Neuronal stem cell (in vitro differentiated cells): ENCODE measurements at regions not wholly inside any gene's neighbourhood (a gene's known extent, or its start where the extent isn't known, plus 50 kb on each side); places are given as distances from the start of the nearest gene placed in this dataset.

Source experiments
- DNase-seq: peaks from one replicate; pipeline ENCODE4 v3.0.0-alpha.2; 2013; ENCODE audit warnings: low spot score
- H2AFZ ChIP-seq: one replicate; pipeline ENCODE4 v1.6.1; 2013; ENCODE audit warnings: mild to moderate bottlenecking, low read length, inconsistent platforms
- H2AK5ac ChIP-seq: 2 replicates; pipeline ENCODE4 v1.6.1; 2013; ENCODE audit warnings: low read depth, mild to moderate bottlenecking, inconsistent platforms, low read length, moderate library complexity, mixed read lengths
- H2BK120ac ChIP-seq: 2 replicates; pipeline ENCODE4 v1.6.1; 2013; ENCODE audit warnings: low read depth, mild to moderate bottlenecking, inconsistent platforms, low read length, moderate library complexity, mixed read lengths
- H2BK12ac ChIP-seq: one replicate; pipeline ENCODE4 v1.6.1; 2013; ENCODE audit warnings: low read length, inconsistent platforms
- H2BK15ac ChIP-seq: 2 replicates; pipeline ENCODE4 v1.6.1; 2013; ENCODE audit warnings: mild to moderate bottlenecking, low read length, inconsistent platforms, mixed read lengths
- H2BK5ac ChIP-seq: one replicate; pipeline ENCODE4 v1.6.1; 2013; ENCODE audit warnings: inconsistent platforms, mild to moderate bottlenecking, low read length, moderate library complexity
- H3K14ac ChIP-seq: one replicate; pipeline ENCODE4 v1.6.1; 2013; ENCODE audit warnings: low read length, inconsistent platforms
- H3K18ac ChIP-seq: 2 replicates; pipeline ENCODE4 v1.6.1; 2013; ENCODE audit warnings: low read length, inconsistent platforms
- H3K23ac ChIP-seq: 2 replicates; pipeline ENCODE4 v1.6.1; 2013; ENCODE audit warnings: low read depth, mild to moderate bottlenecking, mixed read lengths, low read length, inconsistent platforms; ENCODE audit not compliant: poor library complexity
- H3K27ac ChIP-seq: replicated peaks from 3 replicates; pipeline ENCODE4 v1.5.1; 2013; ENCODE audit warnings: low read length, inconsistent platforms
- H3K27me3 ChIP-seq, 3 experiments: 2 replicates each; pipeline ENCODE4 v1.6.1; 2013; ENCODE audit warnings: low read length in 3 of 3, mild to moderate bottlenecking in 2 of 3, inconsistent platforms in 1 of 3, low read depth in 1 of 3, mixed read lengths in 1 of 3, moderate library complexity in 1 of 3; ENCODE audit not compliant: control insufficient read depth in 3 of 3, insufficient read depth in 3 of 3
- H3K36me3 ChIP-seq, 2 donors: replicated peaks in 1 of 2; 2 replicates each; pipeline ENCODE4 v1.6.1; 2013; ENCODE audit warnings: low read length in 2 of 2; ENCODE audit not compliant: control insufficient read depth in 2 of 2, insufficient read depth in 2 of 2
- H3K4ac ChIP-seq: 2 replicates; pipeline ENCODE4 v1.6.1; 2013; ENCODE audit warnings: inconsistent platforms, mild to moderate bottlenecking, low read length, moderate library complexity
- H3K4me1 ChIP-seq, 2 donors: 1 replicate in 1 of 2; 2 replicates in 1 of 2; pipeline ENCODE4 v1.6.1; 2013; ENCODE audit warnings: low read length in 2 of 2, low read depth in 1 of 2; ENCODE audit not compliant: control insufficient read depth in 2 of 2, insufficient read depth in 1 of 2
- H3K4me2 ChIP-seq: one replicate; pipeline ENCODE4 v1.6.1; 2013; ENCODE audit warnings: mild to moderate bottlenecking, low read length, inconsistent platforms; ENCODE audit not compliant: insufficient read depth, poor library complexity, severe bottlenecking
- H3K4me3 ChIP-seq, 2 donors: 2 replicates each; pipeline ENCODE4 v1.5.1; 2013; ENCODE audit warnings: low read length in 2 of 2, mild to moderate bottlenecking in 2 of 2, inconsistent platforms in 1 of 2, moderate library complexity in 1 of 2
- H3K79me1 ChIP-seq: one replicate; pipeline ENCODE4 v1.6.1; 2013; ENCODE audit warnings: low read depth, mild to moderate bottlenecking, inconsistent platforms, low read length, moderate library complexity
- H3K9ac ChIP-seq: one replicate; pipeline ENCODE4 v1.6.1; 2013; ENCODE audit warnings: mild to moderate bottlenecking, low read depth, low read length, inconsistent platforms; ENCODE audit not compliant: poor library complexity
- H3K9me3 ChIP-seq, 2 donors: replicated peaks in 1 of 2; 2 replicates each; pipeline versions ENCODE3 to v1.6.1; 2013; ENCODE audit warnings: low read length in 2 of 2, mild to moderate bottlenecking in 2 of 2, inconsistent platforms in 1 of 2, low read depth in 1 of 2, mixed read lengths in 1 of 2, moderate library complexity in 1 of 2; ENCODE audit not compliant: control insufficient read depth in 2 of 2, insufficient read depth in 1 of 2
- H4K8ac ChIP-seq: one replicate; pipeline ENCODE4 v1.6.1; 2013; ENCODE audit warnings: low read depth, mild to moderate bottlenecking, inconsistent platforms, low read length, moderate library complexity
- H4K91ac ChIP-seq: one replicate; pipeline ENCODE4 v1.6.1; 2013; ENCODE audit warnings: low read length, low read depth, mild to moderate bottlenecking, inconsistent platforms; ENCODE audit not compliant: poor library complexity
- WGBS, 2 donors: extraction: QIAGEN DNeasy Blood & Tissue Kit; methylation state at CpG; one replicate each; pipeline ENCODE4 v1.1.7; 2013; ENCODE audit warnings: missing lambda C conversion rate in 2 of 2, mixed read lengths in 1 of 2; ENCODE audit not compliant: insufficient read length in 2 of 2, insufficient replicate concordance in 1 of 2; ENCODE audit errors: extremely low coverage in 2 of 2; 5-methylcytosine and 5-hydroxymethylcytosine counted together

- Histone ChIP-seq H4K8ac (no peak overlapping the region), H2BK15ac (no peak overlapping the region), H2AFZ (no peak overlapping the region), H3K27ac (no peak overlapping the region), H3K9me3 (no peaks in the 10 kb centered on the region), H3K9ac (no peak overlapping the region), H2AK5ac (no peak overlapping the region), H3K18ac (no peak overlapping the region), H3K14ac (no peak overlapping the region), H2BK120ac (no peak overlapping the region), H3K4me3 (no peak overlapping the region), H4K91ac (no peak overlapping the region), H2BK12ac (no peak overlapping the region), H3K23ac (no peak overlapping the region), H3K79me1 (no peaks in the 10 kb centered on the region), H3K4me2 (no peak overlapping the region), H2BK5ac (no peak overlapping the region), H3K4ac (no peak overlapping the region), H3K36me3 (no peaks in the 10 kb centered on the region), H3K27me3 (no peaks in the 10 kb centered on the region), H3K4me1 (no peaks in the 10 kb centered on the region)
- DNase-seq, result no peak
- WGBS, 2 donors, result no CpG with 5 or more reads among the region's 3 CpGs
Measured at GRCh38 chr4:14117575-14118238, 490.2 kb upstream of the BOD1L1 start.

- Histone ChIP-seq H2AFZ (no peak overlapping the region), H3K27ac (no peak overlapping the region), H3K4ac (no peak overlapping the region), H2BK5ac (no peak overlapping the region), H3K18ac (no peak overlapping the region), H3K4me1 (no peaks in the 10 kb centered on the region), H3K27me3 (peaks cover 0 to 12% (median 0%) of the 10 kb centered on the region in 3 experiments), H3K4me2 (no peak overlapping the region), H3K4me3 (no peak overlapping the region), H4K8ac (no peak overlapping the region), H3K9me3 (no peaks in the 10 kb centered on the region), H3K36me3 (no peaks in the 10 kb centered on the region), H2BK120ac (no peak overlapping the region), H2BK15ac (no peak overlapping the region), H3K9ac (no peak overlapping the region), H2AK5ac (no peak overlapping the region), H2BK12ac (no peak overlapping the region), H3K23ac (no peak overlapping the region), H3K14ac (no peak overlapping the region), H3K79me1 (no peaks in the 10 kb centered on the region), H4K91ac (no peak overlapping the region)
- WGBS, 2 donors, result no CpG with 5 or more reads among the region's 2 CpGs
- DNase-seq, result no peak
Measured at GRCh38 chr4:14124816-14125215, 497.3 kb upstream of the BOD1L1 start.

- Histone ChIP-seq H3K23ac (no peak overlapping the region), H3K4me1 (no peaks in the 10 kb centered on the region), H3K27ac (no peak overlapping the region), H2AFZ (no peak overlapping the region), H4K8ac (no peak overlapping the region), H3K9ac (no peak overlapping the region), H3K36me3 (no peaks in the 10 kb centered on the region), H3K79me1 (no peaks in the 10 kb centered on the region), H2BK15ac (no peak overlapping the region), H2BK12ac (no peak overlapping the region), H3K18ac (no peak overlapping the region), H3K4me3 (no peak overlapping the region), H3K9me3 (no peaks in the 10 kb centered on the region), H2BK5ac (no peak overlapping the region), H2BK120ac (no peak overlapping the region), H3K14ac (no peak overlapping the region), H3K27me3 (peaks cover 0 to 12% (median 0%) of the 10 kb centered on the region in 3 experiments), H2AK5ac (no peak overlapping the region), H3K4me2 (no peak overlapping the region), H3K4ac (no peak overlapping the region), H4K91ac (no peak overlapping the region)
- DNase-seq, result no peak
- WGBS, 2 donors, result no CpG with 5 or more reads among the region's 1 CpG
Measured at GRCh38 chr4:14125375-14126129, 498.0 kb upstream of the BOD1L1 start.

- Histone ChIP-seq H3K27me3 (peaks cover 0 to 9% (median 0%) of the 10 kb centered on the region in 3 experiments), H2BK12ac (no peak overlapping the region), H3K4me3 (no peak overlapping the region), H4K91ac (no peak overlapping the region), H3K4me2 (no peak overlapping the region), H3K27ac (no peak overlapping the region), H2BK120ac (no peak overlapping the region), H3K4me1 (no peaks in the 10 kb centered on the region), H2BK15ac (no peak overlapping the region), H2BK5ac (no peak overlapping the region), H2AK5ac (no peak overlapping the region), H3K18ac (no peak overlapping the region), H3K9ac (no peak overlapping the region), H4K8ac (no peak overlapping the region), H3K79me1 (no peaks in the 10 kb centered on the region), H3K9me3 (no peaks in the 10 kb centered on the region), H2AFZ (no peak overlapping the region), H3K14ac (no peak overlapping the region), H3K23ac (no peak overlapping the region), H3K36me3 (no peaks in the 10 kb centered on the region), H3K4ac (no peak overlapping the region)
- no peak for DNase-seq
- WGBS, 2 donors, result no CpG with 5 or more reads among the region's 2 CpGs
Measured at GRCh38 chr4:14130551-14130950, 503.0 kb upstream of the BOD1L1 start.
